ENCODE measurements at regions not wholly inside any gene's neighbourhood (a gene's known extent, or its start where the extent isn't known, plus 50 kb on each side); places are given as distances from the start of the nearest gene placed in this dataset.
"Not testable (repeated sequence)": the region's sequence is repeated elsewhere in the genome, so short reads cannot be mapped to it uniquely, and the experiment has no call there.

DNA sequence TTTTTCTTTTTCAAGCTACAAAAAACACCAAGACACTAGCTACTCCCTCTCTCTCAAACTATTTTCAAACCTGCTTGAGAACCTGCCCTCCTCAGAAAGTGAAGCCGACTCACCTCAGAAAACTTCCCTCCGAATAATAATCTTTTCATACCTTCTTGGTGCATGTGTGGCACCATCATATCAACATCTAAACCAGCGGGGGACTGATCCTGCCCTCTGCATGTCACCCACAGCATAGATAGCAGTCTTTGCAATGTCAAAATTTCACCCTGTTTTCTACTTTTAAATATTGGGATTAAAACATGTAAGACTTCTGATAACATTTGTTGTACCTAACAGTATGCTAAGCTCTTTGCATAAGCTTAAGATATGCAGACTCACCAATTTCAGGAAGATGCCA lies 1260.3 kb downstream of the PLA2G4A start:
- in situ Hi-C loops (cut with HindIII; ENCODE audit: low pct_unique_long_range_greater_than_20kb, low sequenced_read_pairs) = no loop called here

DNA sequence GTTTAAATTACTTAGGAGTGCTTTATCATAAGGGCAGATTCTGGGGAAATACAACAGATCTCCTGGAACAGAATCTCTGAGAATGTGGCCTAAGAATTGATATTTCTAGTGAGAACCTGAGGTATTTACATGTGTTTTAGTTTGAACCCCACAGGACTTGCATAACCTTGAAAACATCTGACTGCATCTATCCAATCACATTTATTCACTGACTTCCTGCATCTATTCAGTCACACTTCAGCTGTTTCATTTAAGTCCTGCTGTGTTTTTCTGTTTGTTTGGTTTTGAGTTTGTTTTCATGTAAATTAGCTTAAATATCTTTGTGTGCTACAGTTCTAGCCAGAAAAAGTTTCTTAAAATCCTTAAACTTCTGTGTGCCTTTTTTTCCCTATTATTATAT lies 1260.7 kb downstream of the PLA2G4A start:
- no peak for DNase-seq (ENCODE audit: low read depth, low spot score)

More for the DNA sequence above, 1260.3 kb downstream of the PLA2G4A start:
- no peak for DNase-seq (ENCODE audit: low read depth, low spot score)

GRCh38 chr1:188096521-188096920 lies 1267.8 kb downstream of the PLA2G4A start:
- DNase-seq (ENCODE audit: low read depth, low spot score) = no peak
- in situ Hi-C loops (cut with HindIII; ENCODE audit: low pct_unique_long_range_greater_than_20kb, low sequenced_read_pairs) = no loop called here

More for the DNA sequence above, 1260.7 kb downstream of the PLA2G4A start:
- in situ Hi-C loops (cut with HindIII; ENCODE audit: low pct_unique_long_range_greater_than_20kb, low sequenced_read_pairs) = no loop called here

- DNase-seq (ENCODE audit: low read depth, low spot score) = no peak
- in situ Hi-C loops (cut with HindIII; ENCODE audit: low pct_unique_long_range_greater_than_20kb, low sequenced_read_pairs) = no loop called here
Observed at GRCh38 chr1:188117436-188117835, 1288.7 kb downstream of the PLA2G4A start.

DNA sequence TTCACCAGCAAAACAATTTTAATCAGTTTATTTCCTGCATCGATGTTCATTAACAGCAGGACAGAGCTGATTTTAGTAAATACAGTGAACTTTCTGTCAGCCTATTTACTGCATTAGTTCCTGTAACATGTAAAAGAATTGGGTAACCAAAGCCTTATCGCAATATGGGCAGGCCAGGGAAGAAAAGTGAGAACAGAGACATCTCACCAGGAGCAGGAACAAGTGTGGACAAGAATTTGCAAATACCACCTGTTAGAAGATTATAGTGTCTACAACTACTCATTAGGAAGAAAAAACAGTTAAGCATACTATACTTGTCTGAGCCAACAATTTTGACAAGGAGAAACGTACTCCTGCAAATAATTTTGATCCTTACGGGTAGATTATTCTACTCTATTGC lies 1293.9 kb downstream of the PLA2G4A start:
- in situ Hi-C loops (cut with HindIII; ENCODE audit: low pct_unique_long_range_greater_than_20kb, low sequenced_read_pairs) = no loop called here
- DNase-seq (ENCODE audit: low read depth, low spot score) = no peak

DNA sequence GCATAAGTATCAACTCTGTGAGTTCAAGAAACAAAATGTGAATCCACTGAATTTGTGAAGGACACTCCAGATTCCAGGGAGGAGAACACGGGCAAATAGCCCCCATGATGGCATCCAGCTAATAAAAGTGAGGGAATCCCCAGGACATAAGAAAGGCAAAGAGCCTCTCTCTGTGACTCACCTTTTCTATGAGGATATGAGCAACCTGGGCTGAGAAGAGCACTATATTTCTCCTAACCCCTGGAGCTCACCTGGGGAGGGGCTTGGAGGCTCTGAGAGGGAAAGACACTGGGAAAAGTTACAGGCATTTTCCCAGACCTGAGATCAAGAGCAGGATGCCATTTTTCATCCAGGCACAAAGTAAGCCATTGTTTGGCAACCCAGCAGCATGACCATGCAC lies 1298.8 kb downstream of the PLA2G4A start:
- peak; percentile 18 for DNase-seq (ENCODE audit: low read depth, low spot score)
- in situ Hi-C loops (cut with HindIII; ENCODE audit: low pct_unique_long_range_greater_than_20kb, low sequenced_read_pairs) = no loop called here

DNA sequence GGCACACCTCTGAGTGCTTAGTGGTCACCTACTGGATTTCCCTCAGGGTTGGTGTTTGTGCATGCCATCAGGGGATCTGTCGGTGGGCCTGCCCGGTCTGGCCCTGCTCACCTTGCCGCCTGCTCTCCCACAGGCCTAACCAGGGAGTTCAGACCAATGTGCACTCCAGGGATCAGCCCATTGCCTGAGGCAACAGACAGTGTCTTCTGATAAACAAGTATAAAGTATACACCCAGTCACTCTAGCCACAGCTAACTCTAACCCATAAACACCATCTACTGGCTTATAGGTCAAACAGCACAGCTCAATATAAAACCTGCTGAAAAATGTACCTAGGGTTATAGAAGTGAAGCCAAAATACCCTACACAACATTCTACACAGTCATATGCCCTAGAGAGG lies 1300.0 kb downstream of the PLA2G4A start:
- in situ Hi-C loops (cut with HindIII; ENCODE audit: low pct_unique_long_range_greater_than_20kb, low sequenced_read_pairs) = no loop called here
- DNase-seq (ENCODE audit: low read depth, low spot score) = peak; percentile 51

DNA sequence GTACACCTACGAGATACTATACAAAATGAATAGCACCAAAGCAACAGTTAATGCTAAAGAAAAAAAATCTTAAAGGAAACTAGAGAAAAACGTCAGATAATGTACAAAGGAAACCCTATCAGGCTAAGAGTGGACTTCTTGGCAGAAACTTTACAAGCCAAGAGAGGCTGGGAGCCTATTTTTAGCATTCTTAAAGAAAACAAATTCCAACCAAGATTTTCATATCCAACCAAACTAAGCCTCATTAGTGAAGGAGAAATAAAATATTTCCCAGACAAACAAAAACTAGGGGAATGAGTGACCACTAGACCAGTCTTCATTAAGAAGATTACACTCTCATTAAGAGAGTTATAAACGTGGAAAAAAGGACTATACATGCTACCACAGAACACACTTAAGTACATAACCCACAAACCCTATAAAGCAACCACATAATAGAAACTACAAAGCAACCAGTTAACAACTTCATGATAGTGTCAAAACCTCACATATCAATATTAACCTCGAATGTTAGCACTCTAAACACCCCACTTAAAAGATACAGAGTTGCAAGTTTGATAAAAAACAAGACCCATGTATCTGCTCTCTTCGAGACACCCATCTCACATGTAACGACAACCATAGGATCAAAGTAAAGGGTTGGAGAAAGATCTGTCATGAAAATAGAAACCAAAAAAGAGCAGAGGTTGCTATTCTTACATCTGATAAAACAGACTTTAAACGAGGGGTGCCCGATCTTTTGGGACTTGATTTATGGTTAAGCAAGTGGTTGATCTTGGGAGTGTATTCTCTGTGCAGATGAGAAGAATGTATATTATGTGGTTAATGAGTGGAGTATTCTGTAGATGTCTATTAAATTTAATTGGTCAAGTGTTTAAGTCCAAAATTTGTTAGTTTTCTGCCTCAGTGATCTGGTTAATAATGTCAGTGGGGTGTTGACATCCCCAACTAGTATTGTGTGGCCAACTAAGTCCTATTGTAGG lies 1301.4 kb downstream of the PLA2G4A start:
- in situ Hi-C loops (cut with HindIII; ENCODE audit: low pct_unique_long_range_greater_than_20kb, low sequenced_read_pairs) = no loop called here
- no peak for DNase-seq (ENCODE audit: low read depth, low spot score)

GRCh38 chr1:188137221-188137620 lies 1308.5 kb downstream of the PLA2G4A start:
- in situ Hi-C loops (cut with HindIII; ENCODE audit: low pct_unique_long_range_greater_than_20kb, low sequenced_read_pairs) = no loop called here
- no peak for DNase-seq (ENCODE audit: low read depth, low spot score)

DNA sequence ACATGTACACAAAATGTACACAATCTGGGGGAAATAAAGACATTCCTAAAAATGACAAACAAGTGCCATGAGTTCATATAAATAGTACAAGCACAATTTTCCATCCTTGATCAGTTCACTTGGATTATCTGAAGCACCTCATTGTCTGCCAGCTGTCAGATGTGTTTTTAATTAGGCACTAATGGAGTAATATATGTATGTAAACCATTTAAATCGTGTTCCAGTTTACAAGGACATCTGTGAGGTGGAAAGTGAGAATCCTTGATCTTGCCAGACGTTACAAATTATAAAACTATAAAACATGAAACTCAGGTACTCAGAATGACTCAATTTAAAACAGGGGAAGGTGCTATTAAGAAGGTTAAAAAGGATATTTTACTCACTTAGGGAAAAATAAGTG lies 1312.2 kb downstream of the PLA2G4A start:
- in situ Hi-C loops (cut with HindIII; ENCODE audit: low pct_unique_long_range_greater_than_20kb, low sequenced_read_pairs) = no loop called here
- DNase-seq (ENCODE audit: low read depth, low spot score) = no peak

GRCh38 chr1:188154196-188154595 lies 1325.4 kb downstream of the PLA2G4A start:
- in situ Hi-C loops (cut with HindIII; ENCODE audit: low pct_unique_long_range_greater_than_20kb, low sequenced_read_pairs) = no loop called here
- no peak for DNase-seq (ENCODE audit: low read depth, low spot score)

- in situ Hi-C loops (cut with HindIII; ENCODE audit: low pct_unique_long_range_greater_than_20kb, low sequenced_read_pairs) = no loop called here
- DNase-seq (ENCODE audit: low read depth, low spot score) = no peak
Observed at GRCh38 chr1:188154761-188155160, 1326.0 kb downstream of the PLA2G4A start.

- in situ Hi-C loops (cut with HindIII; ENCODE audit: low pct_unique_long_range_greater_than_20kb, low sequenced_read_pairs) = no loop called here
Observed at GRCh38 chr1:188155261-188155660, 1326.5 kb downstream of the PLA2G4A start.

DNA sequence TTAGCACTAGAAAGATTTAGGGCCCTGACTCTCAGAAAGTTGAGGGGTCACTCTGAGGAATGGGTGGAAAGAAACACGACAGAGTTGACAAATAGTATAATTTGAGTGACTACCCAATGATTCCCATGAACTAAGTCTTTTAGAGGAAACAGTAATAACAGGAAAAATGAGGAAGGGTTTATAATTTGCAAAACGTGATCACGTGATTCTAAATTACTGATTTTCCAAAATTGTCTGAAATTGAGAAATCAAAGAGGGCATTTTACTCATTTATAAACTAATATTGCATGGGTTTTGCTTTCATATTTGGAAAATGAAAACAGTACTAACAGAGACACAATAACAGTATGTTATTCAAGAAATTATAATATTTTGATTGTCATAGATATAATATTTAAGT lies 1335.7 kb downstream of the PLA2G4A start:
- in situ Hi-C loops (cut with HindIII; ENCODE audit: low pct_unique_long_range_greater_than_20kb, low sequenced_read_pairs) = no loop called here
- no peak for DNase-seq (ENCODE audit: low read depth, low spot score)

More at GRCh38 chr1:188155261-188155660, 1326.5 kb downstream of the PLA2G4A start:
- DNase-seq (ENCODE audit: low read depth, low spot score) = no peak

DNA sequence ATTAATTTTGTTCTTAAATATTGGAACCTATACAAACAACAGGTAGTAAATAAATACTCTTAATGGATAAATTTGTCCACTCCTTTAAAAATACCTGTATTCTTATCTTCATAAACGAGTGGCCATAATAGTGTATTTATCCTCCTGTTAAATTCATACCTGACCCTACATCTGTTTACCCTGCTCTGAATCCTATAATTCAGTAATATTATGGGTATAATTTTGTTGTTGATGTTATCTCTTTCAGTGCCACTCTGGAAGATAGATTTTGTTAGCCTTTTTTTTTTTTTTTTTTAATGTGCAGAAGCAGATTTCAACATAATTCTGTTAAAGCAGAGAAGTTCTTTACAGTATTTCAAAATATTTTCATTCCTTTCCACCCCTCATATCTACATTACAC lies 1337.9 kb downstream of the PLA2G4A start:
- in situ Hi-C loops (cut with HindIII; ENCODE audit: low pct_unique_long_range_greater_than_20kb, low sequenced_read_pairs) = no loop called here
- DNase-seq (ENCODE audit: low read depth, low spot score) = no peak

GRCh38 chr1:188169971-188170370 lies 1341.2 kb downstream of the PLA2G4A start:
- in situ Hi-C loops (cut with HindIII; ENCODE audit: low pct_unique_long_range_greater_than_20kb, low sequenced_read_pairs) = no loop called here
- no peak for DNase-seq (ENCODE audit: low read depth, low spot score)

DNA sequence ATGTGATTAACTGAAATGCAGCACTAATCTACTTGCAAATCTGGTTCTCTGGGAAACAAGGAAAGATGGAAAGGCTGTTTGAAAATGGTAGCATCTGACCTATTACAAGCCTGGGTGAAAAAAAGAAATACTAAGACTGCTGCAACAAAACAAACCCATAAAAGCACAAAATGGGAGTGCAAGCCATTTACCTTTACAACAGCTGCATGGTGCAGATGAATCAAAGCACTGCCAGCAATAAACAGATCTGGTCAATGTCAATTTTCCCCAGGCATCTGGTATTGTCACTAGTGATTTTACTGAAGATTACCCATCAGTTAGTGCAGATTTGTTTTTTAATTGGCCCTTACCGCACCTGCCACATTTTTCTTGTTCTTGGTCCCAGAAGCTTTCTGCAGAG lies 1341.7 kb downstream of the PLA2G4A start:
- no peak for DNase-seq (ENCODE audit: low read depth, low spot score)
- in situ Hi-C loops (cut with HindIII; ENCODE audit: low pct_unique_long_range_greater_than_20kb, low sequenced_read_pairs) = no loop called here

DNA sequence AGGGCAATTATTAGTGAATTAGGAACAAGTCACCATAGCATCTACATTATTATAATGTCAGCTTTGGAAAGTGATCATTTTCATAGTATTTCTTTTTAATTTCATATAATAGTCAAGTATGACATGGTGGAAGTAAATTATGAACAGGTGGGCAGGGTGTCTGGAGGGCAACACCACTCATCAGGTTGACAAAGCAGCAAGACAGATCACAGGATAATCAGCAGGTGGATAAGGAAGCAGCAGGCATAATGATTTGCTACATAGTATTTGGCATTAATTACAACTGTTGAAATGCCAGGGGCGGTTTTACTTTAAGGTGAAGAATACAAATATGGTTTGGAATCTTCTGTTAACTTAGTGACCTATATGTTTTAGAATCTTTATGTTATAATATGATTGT lies 1342.2 kb downstream of the PLA2G4A start:
- in situ Hi-C loops (cut with HindIII; ENCODE audit: low pct_unique_long_range_greater_than_20kb, low sequenced_read_pairs) = no loop called here
- DNase-seq (ENCODE audit: low read depth, low spot score) = no peak

DNA sequence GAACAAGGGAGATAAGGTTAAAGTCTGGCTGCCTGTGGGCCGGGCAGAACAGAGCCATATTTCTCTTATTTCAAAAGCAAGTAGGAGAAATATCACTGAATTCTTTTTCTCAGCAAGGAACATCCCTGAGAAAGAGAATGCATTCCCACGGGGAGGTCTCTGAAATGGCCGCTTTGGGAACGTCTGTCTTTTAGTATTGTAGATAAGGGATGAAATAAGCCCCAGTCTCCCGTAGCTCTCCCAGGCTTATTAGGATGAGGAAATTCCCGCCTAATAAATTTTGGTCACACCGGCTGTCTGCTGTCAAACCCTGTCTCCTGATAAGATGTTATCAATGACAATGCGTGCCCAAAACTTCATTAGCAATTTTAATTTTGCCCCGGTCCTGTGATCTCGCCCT lies 1353.3 kb downstream of the PLA2G4A start:
- in situ Hi-C loops (cut with HindIII; ENCODE audit: low pct_unique_long_range_greater_than_20kb, low sequenced_read_pairs) = not testable (repeated sequence)

More for the DNA sequence above, 1353.3 kb downstream of the PLA2G4A start:
- DNase-seq (ENCODE audit: low read depth, low spot score) = not testable (repeated sequence)

Data from SK-MEL-5 (cell line).